Mucosa of gallbladder (tissue), 1 donor: ENCODE measurements at regions not wholly inside any gene's neighbourhood (a gene's known extent, or its start where the extent isn't known, plus 50 kb on each side); places are given as distances from the start of the nearest gene placed in this dataset.

Experiments used
- DNase-seq: peaks from one replicate; pipeline ENCODE4 v3.0.0-alpha.2; 2020; ENCODE audit warnings: low spot score
- donor health status: DM: no; HTN: no; CAD: no.

DNA sequence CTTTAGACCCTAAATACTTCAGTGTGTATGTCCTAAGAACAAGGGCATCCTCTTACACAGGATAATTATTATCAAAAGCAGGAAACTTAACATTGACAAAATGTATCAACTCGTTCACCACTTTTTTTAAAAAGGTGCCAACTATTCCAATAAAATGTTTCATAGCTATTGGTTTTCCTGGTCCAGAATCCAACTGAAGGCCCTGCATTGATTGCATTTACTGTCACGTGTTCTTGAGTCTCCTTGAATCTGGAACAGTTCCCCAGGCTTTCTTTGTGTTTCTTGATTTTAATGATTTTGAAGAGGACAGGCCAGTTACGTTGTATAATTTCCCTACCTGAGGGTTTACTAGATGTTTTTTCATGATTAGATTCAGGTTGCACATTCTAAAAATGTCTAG lies 94.6 kb upstream of the ARHGEF3 start:
- DNase-seq, result no peak

DNA sequence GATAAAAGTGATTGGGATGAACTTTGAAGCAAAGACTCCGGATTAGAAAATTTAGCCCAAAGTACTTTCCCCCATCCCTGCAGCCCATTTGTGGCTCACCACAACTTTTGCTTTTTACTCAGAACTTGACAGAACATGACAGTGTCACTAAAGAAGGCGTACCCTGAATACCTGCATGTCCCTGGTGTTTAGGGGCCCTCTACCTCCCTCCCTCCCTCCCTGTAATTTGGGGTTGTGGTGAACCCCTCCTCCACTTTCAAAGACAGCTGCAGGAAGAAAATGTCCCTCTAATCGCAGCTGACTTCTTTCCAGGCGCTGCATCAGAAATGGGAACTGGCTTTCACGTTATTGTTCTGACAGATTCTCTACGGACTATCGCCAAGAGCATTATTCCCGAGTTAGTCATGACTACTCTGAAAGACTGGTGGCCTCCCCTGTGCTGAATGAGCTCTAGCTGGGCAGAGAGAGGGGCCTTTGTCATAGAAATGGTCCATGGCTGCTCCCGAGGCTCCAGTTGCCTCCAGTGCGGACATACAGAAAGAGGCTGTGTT lies 93.2 kb upstream of the ARHGEF3 start:
- no peak for DNase-seq

- no peak for DNase-seq
Measured at GRCh38 chr3:56890448-56891091, 88.8 kb upstream of the ARHGEF3 start.

GRCh38 chr3:56889131-56889530 lies 87.4 kb upstream of the ARHGEF3 start:
- DNase-seq, result no peak

- no peak for DNase-seq
Measured at GRCh38 chr3:56887402-56888025, 85.8 kb upstream of the ARHGEF3 start.

- no peak for DNase-seq
Measured at GRCh38 chr3:56886314-56886713, 84.6 kb upstream of the ARHGEF3 start.

DNA sequence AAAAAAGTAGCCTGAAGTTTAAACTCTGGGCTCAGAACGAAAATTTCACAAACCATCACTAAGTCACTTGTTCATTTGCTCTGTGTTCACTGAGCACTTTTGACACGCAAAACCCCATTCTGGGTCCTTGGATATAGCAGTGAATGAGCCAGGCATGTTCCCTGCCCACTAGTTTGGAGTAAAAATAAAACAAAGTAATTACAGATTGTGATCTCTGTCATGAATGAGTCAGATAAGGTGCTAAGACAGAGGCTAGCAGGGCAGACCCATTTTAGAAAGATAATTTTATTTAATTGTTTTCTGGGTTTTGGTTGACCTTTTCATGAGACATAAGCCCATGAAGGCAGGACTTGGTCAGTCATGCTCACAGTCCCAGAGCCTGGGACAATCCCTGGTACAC lies 84.1 kb upstream of the ARHGEF3 start:
- no peak for DNase-seq

GRCh38 chr3:56885453-56885852 lies 83.7 kb upstream of the ARHGEF3 start:
- DNase-seq, result no peak

GRCh38 chr3:56884387-56884786 lies 82.6 kb upstream of the ARHGEF3 start:
- no peak for DNase-seq

DNA sequence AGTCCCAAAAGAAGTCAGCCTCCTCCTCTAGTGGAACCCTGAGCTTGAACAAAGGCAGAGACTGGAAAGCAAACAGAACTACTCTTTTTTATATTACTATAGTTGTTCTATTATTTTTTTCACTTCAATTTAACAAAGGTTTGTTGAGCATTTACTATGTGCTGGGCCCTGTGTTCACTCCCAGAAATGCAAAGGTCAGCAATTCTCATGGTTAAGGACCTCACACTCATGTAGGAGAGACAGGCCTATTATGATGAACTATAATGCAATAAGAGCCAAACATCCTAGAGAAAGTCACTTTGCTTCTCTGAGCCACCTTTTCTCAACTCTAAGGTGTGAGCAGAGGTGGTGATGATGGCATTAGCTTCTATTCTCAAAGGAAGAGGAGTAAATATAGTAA lies 82.1 kb upstream of the ARHGEF3 start:
- no peak for DNase-seq

- no peak for DNase-seq
Measured at GRCh38 chr3:56882896-56883295, 81.1 kb upstream of the ARHGEF3 start.

- no peak for DNase-seq
Measured at GRCh38 chr3:56881841-56882240, 80.1 kb upstream of the ARHGEF3 start.

- no peak for DNase-seq
Measured at GRCh38 chr3:56880720-56881575, 79.2 kb upstream of the ARHGEF3 start.

GRCh38 chr3:56879436-56880215 lies 77.9 kb upstream of the ARHGEF3 start:
- DNase-seq, result no peak

DNA sequence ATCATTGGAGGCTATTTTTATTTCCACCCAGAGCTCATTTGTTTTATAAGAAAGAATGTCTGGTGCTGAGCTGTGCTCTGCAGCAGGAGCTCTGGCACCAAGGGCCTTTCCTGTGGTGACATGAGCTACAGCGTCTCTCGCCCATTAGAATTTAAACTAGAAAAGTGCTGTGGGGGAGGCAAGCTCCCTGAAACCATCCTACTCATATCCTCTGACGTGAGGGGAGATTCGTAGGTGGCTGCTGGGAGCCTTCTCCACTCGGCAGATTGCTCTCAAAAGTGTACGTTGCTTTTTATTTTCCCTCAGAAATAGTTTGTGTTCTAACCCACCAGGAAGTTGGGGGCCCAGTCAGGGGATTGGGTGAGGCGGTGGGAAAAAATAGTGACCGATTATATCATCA lies 76.3 kb upstream of the ARHGEF3 start:
- no peak for DNase-seq

DNA sequence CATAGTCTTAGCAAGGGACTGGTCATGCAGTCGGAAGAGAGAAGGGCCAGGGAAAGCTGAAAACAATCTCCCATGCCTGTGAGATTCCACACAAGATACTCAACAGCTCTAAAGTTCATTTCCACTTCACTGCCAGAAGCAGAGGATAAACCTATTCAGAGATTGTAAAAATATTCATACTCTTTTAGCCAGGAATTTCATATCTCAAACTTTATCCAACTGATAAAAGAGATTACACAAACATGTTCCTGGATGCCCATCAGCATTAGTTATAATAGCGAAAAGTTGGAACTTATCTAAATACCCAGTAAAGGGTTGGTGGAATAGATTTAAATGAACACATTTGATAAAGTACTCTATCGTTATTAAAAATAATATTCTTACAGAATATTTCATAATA lies 75.2 kb upstream of the ARHGEF3 start:
- no peak for DNase-seq

DNA sequence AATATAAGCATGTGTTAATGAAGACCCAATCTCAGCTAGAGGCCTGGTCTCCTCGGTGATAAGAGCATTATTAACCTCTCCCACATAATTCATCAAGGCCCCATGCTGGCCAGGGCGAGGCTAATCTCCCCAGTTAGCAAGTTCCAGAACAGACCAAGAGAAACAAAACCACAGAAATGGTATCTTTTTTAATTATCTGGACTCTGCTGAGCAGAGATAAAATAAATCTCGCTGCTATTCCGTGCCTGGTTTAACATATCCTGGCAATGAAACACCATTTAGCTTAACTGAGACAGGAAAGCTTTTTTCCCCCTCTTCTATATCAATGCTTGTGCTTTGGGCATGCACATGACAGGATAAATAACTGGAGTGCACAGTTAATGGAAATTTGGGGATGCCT lies 72.5 kb upstream of the ARHGEF3 start:
- no peak for DNase-seq

- no peak for DNase-seq
Measured at GRCh38 chr3:56870436-56870835, 68.7 kb upstream of the ARHGEF3 start.

- no peak for DNase-seq
Measured at GRCh38 chr3:56869157-56869889, 67.6 kb upstream of the ARHGEF3 start.

- no peak for DNase-seq
Measured at GRCh38 chr3:56868706-56869105, 67.0 kb upstream of the ARHGEF3 start.

DNA sequence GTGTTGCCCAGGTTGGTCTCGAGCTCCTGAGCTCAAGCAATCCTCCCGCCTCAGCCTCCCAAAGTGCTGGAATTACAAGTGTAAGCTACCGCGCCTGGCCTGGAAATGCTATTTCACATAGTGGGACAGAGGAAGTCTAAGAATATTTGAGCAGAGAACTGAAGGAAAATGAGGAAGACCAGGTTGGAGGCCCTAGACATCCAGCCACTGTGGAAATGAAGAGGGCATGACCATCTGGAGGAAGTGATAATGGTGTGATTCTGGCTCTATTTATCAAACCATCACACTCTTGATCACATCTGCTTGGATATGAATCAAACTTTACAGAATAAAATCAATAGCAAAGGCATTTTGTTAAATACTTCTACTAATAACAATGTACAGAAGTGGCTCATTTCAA lies 65.9 kb upstream of the ARHGEF3 start:
- DNase-seq, result no peak
